ENCODE measurements at regions not wholly inside any gene's neighbourhood (a gene's known extent, or its start where the extent isn't known, plus 50 kb on each side); places are given as distances from the start of the nearest gene placed in this dataset.

DNA sequence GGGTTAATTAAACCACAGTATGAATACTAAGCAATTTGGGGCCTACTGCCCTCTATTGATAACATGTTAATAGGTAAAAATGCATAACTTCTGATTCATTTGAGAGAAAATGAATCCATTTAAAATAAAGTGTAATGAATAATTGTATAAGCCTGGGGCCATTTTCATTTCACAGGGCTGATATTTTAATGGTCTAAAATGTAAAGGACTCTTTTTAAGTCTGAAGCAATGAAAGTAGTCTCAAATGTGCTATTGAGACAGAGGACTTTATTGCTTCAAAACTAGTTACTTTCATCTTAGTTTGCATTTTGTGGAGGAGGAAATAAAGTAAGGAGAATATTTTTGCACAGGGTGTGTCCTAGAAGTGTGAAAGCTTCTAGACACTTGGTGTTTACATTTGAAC, 155.4 kb downstream of the TLR5 start:
- TF ChIP-seq CTCF (conservative IDR thresholded peaks at IDR 0.05) (no peak), EZH2 (IDR thresholded peaks at IDR 0.05; ENCODE audit: low read depth) (no peak)

All from PC-9 (cell line).